ENCODE measurements at regions not wholly inside any gene's neighbourhood (a gene's known extent, or its start where the extent isn't known, plus 50 kb on each side); places are given as distances from the start of the nearest gene placed in this dataset.

- TF ChIP-seq POLR2A (IDR thresholded peaks at IDR 0.05; ENCODE audit: low read depth, low read length), result no peak
- FAIRE-seq, result no peak
- DNase-seq (ENCODE audit: insufficient read length, low spot score), result no peak
Measured at GRCh38 chr1:221053889-221054288, 174.6 kb downstream of the HLX start.

GRCh38 chr1:221059506-221059905 lies 180.3 kb downstream of the HLX start:
- no peak for FAIRE-seq
- DNase-seq (ENCODE audit: insufficient read length, low spot score), result no peak
- TF ChIP-seq POLR2A (IDR thresholded peaks at IDR 0.05; ENCODE audit: low read depth, low read length), result no peak

- DNase-seq (ENCODE audit: insufficient read length, low spot score) (no peak), FAIRE-seq (no peak)
- no peak for TF ChIP-seq POLR2A (IDR thresholded peaks at IDR 0.05; ENCODE audit: low read depth, low read length)
Measured at GRCh38 chr1:221063651-221064050, 184.4 kb downstream of the HLX start.

- TF ChIP-seq POLR2A (IDR thresholded peaks at IDR 0.05; ENCODE audit: low read depth, low read length), result no peak
- FAIRE-seq (no peak), DNase-seq (ENCODE audit: insufficient read length, low spot score) (no peak)
Measured at GRCh38 chr1:221066351-221067001, 187.2 kb downstream of the HLX start.

- TF ChIP-seq POLR2A (IDR thresholded peaks at IDR 0.05; ENCODE audit: low read depth, low read length), result no peak
- FAIRE-seq (no peak), DNase-seq (ENCODE audit: insufficient read length, low spot score) (no peak)
Measured at GRCh38 chr1:221067721-221068120, 188.5 kb downstream of the HLX start.

GRCh38 chr1:221069178-221069903 lies 190.1 kb downstream of the HLX start:
- DNase-seq (ENCODE audit: insufficient read length, low spot score), result no peak
- FAIRE-seq, result no peak
- no peak for TF ChIP-seq POLR2A (IDR thresholded peaks at IDR 0.05; ENCODE audit: low read depth, low read length)

- no peak for TF ChIP-seq POLR2A (IDR thresholded peaks at IDR 0.05; ENCODE audit: low read depth, low read length)
- DNase-seq (ENCODE audit: insufficient read length, low spot score), result no peak
- no peak for FAIRE-seq
Measured at GRCh38 chr1:221069986-221070385, 190.7 kb downstream of the HLX start.

- no peak for TF ChIP-seq POLR2A (IDR thresholded peaks at IDR 0.05; ENCODE audit: low read depth, low read length)
- DNase-seq (ENCODE audit: insufficient read length, low spot score) (no peak), FAIRE-seq (no peak)
Measured at GRCh38 chr1:221071777-221072176, 192.5 kb downstream of the HLX start.

GRCh38 chr1:221072214-221072613 lies 193.0 kb downstream of the HLX start:
- FAIRE-seq, result no peak
- no peak for DNase-seq (ENCODE audit: insufficient read length, low spot score)
- no peak for TF ChIP-seq POLR2A (IDR thresholded peaks at IDR 0.05; ENCODE audit: low read depth, low read length)

GRCh38 chr1:221074332-221074731 lies 195.1 kb downstream of the HLX start:
- no peak for TF ChIP-seq POLR2A (IDR thresholded peaks at IDR 0.05; ENCODE audit: low read depth, low read length)
- DNase-seq (ENCODE audit: insufficient read length, low spot score) (no peak), FAIRE-seq (no peak)

GRCh38 chr1:221075911-221076310 lies 196.7 kb downstream of the HLX start:
- FAIRE-seq, result no peak
- no peak for DNase-seq (ENCODE audit: insufficient read length, low spot score)
- no peak for TF ChIP-seq POLR2A (IDR thresholded peaks at IDR 0.05; ENCODE audit: low read depth, low read length)

- no peak for DNase-seq (ENCODE audit: insufficient read length, low spot score)
- FAIRE-seq, result no peak
- no peak for TF ChIP-seq POLR2A (IDR thresholded peaks at IDR 0.05; ENCODE audit: low read depth, low read length)
Measured at GRCh38 chr1:221076391-221076811, 197.2 kb downstream of the HLX start.

- FAIRE-seq (no peak), DNase-seq (ENCODE audit: insufficient read length, low spot score) (no peak)
- no peak for TF ChIP-seq POLR2A (IDR thresholded peaks at IDR 0.05; ENCODE audit: low read depth, low read length)
Measured at GRCh38 chr1:221078260-221078965, 199.2 kb downstream of the HLX start.

- no peak for FAIRE-seq
- no peak for TF ChIP-seq POLR2A (IDR thresholded peaks at IDR 0.05; ENCODE audit: low read depth, low read length)
- no peak for DNase-seq (ENCODE audit: insufficient read length, low spot score)
Measured at GRCh38 chr1:221083902-221084301, 204.7 kb downstream of the HLX start.

Measured in H54 (cell line).